IPS DF 4.7 (cell line): ENCODE measurements at regions not wholly inside any gene's neighbourhood (a gene's known extent, or its start where the extent isn't known, plus 50 kb on each side); places are given as distances from the start of the nearest gene placed in this dataset.
"Not testable (repeated sequence)": the region's sequence is repeated elsewhere in the genome, so short reads cannot be mapped to it uniquely, and the experiment has no call there.

Source experiments
- DNase-seq: peaks from one replicate; pipeline ENCODE4 v3.0.0-alpha.2; 2013; ENCODE audit warnings: low spot score; ENCODE audit errors: extremely low read depth

GRCh38 chr3:125915792-125916375 is 53.1 kb upstream of the ROPN1B start:
- peak; percentile 66 for DNase-seq

- DNase-seq: no peak
These were observed 52.5 kb upstream of the ROPN1B start for GRCh38 chr3:125916376-125916978.

GRCh38 chr3:125917020-125917549 is 51.9 kb upstream of the ROPN1B start:
- DNase-seq: not testable (repeated sequence)

GRCh38 chr3:125918024-125918423 is 51.0 kb upstream of the ROPN1B start:
- not testable (repeated sequence) for DNase-seq

- DNase-seq: not testable (repeated sequence)
These were observed 50.5 kb upstream of the ROPN1B start for GRCh38 chr3:125918451-125918850.

GRCh38 chr3:125918866-125919265 is 50.1 kb upstream of the ROPN1B start:
- not testable (repeated sequence) for DNase-seq
